IMR-90 (cell line): ENCODE measurements at regions not wholly inside any gene's neighbourhood (a gene's known extent, or its start where the extent isn't known, plus 50 kb on each side); places are given as distances from the start of the nearest gene placed in this dataset.

ENCODE experiments used
- ATAC-seq: fragments of 200-7000 bp; cut with Tn5 transposase; 2 replicates; pipeline ENCODE4 v1.9.1; 2020; ENCODE audit warnings: low read depth, mild to moderate bottlenecking, moderate library complexity
- BruUV-seq: library from RNA; stranded (reverse); fragments of 400-500 nt; replicated peaks from 2 replicates; lab custom pipeline; 2021; lab: Mats Ljungman, UMichigan
- CTCF ChIA-PET: fragments of 300-600 bp; formaldehyde crosslinking; extraction: SDS; loops from one replicate; lab custom pipeline; 2021; ENCODE audit warnings: antibody characterized with exemption; lab: Yijun Ruan, JAX
- POLR2A ChIA-PET: fragments of 300-600 bp; sonication (Branson Sonifier 250); formaldehyde crosslinking; loops from one replicate; lab custom pipeline; 2022; ENCODE audit warnings: antibody characterized with exemption; ENCODE audit not compliant: unreplicated experiment; lab: Charles Lee
- DNase-seq: peaks from one replicate; pipeline ENCODE4 v3.0.0; 2013
- H2AFZ ChIP-seq: replicated peaks from 2 replicates; pipeline ENCODE3; 2013; ENCODE audit warnings: low read length, mild to moderate bottlenecking; ENCODE audit not compliant: poor library complexity
- H2AK5ac ChIP-seq: 2 replicates; pipeline ENCODE4 v1.6.1; 2013; ENCODE audit warnings: low read depth, low read length, inconsistent platforms
- H2AK9ac ChIP-seq: replicated peaks from 2 replicates; pipeline ENCODE3; 2013; ENCODE audit warnings: mild to moderate bottlenecking, low read depth, low read length, moderate library complexity; ENCODE audit not compliant: poor library complexity
- H2BK120ac ChIP-seq: 2 replicates; pipeline ENCODE4 v1.6.1; 2013; ENCODE audit warnings: low read depth, low read length, inconsistent platforms
- H2BK15ac ChIP-seq: 3 replicates; pipeline ENCODE4 v1.6.1; 2013; ENCODE audit warnings: low read depth, low read length, inconsistent platforms
- H2BK20ac ChIP-seq: 2 replicates; pipeline ENCODE4 v1.6.1; 2013; ENCODE audit warnings: low read depth, mild to moderate bottlenecking, inconsistent platforms, low read length, moderate library complexity
- H2BK5ac ChIP-seq: 2 replicates; pipeline ENCODE4 v1.6.1; 2013; ENCODE audit warnings: mild to moderate bottlenecking, low read depth, low read length, inconsistent platforms; ENCODE audit not compliant: poor library complexity, severe bottlenecking
- H3K14ac ChIP-seq: replicated peaks from 2 replicates; pipeline ENCODE4 v1.6.1; 2013; ENCODE audit warnings: low read depth, low read length, inconsistent platforms
- H3K18ac ChIP-seq: 2 replicates; pipeline ENCODE4 v1.6.1; 2013; ENCODE audit warnings: low read depth, low read length, control low read depth
- H3K23ac ChIP-seq: 2 replicates; pipeline ENCODE4 v1.6.1; 2013; ENCODE audit warnings: low read depth, low read length, inconsistent platforms
- H3K27ac ChIP-seq: 2 replicates; pipeline ENCODE4 v1.5.1; 2013; ENCODE audit warnings: mild to moderate bottlenecking, control low read depth, low read length; ENCODE audit not compliant: insufficient read depth
- H3K27me3 ChIP-seq: 2 replicates; pipeline ENCODE4 v1.6.1; 2013; ENCODE audit warnings: low read length; ENCODE audit not compliant: control insufficient read depth, insufficient read depth
- H3K36me3 ChIP-seq: 2 replicates; pipeline ENCODE4 v1.6.1; 2013; ENCODE audit warnings: low read length, mixed read lengths; ENCODE audit not compliant: control insufficient read depth, insufficient read depth
- H3K4ac ChIP-seq: 2 replicates; pipeline ENCODE4 v1.6.1; 2013; ENCODE audit warnings: low read depth, low read length, inconsistent platforms
- H3K4me1 ChIP-seq: 2 replicates; pipeline ENCODE4 v1.6.1; 2013; ENCODE audit warnings: low read length, mixed read lengths; ENCODE audit not compliant: control insufficient read depth, insufficient read depth
- H3K4me2 ChIP-seq: 2 replicates; pipeline ENCODE4 v1.6.1; 2013; ENCODE audit warnings: low read depth, mild to moderate bottlenecking, control low read depth, low read length, moderate library complexity
- H3K4me3 ChIP-seq: 2 replicates; pipeline ENCODE4 v1.5.1; 2013; ENCODE audit warnings: low read depth, mild to moderate bottlenecking, control low read depth, low read length, moderate library complexity; ENCODE audit not compliant: insufficient read depth
- H3K56ac ChIP-seq: 2 replicates; pipeline ENCODE4 v1.6.1; 2013; ENCODE audit warnings: low read length, inconsistent platforms; ENCODE audit not compliant: insufficient read depth; ENCODE audit errors: extremely low read depth
- H3K79me1 ChIP-seq, 2 experiments: 2 replicates each; pipeline ENCODE4 v1.6.1; 2013; ENCODE audit warnings: low read length in 2 of 2, inconsistent platforms in 1 of 2, low read depth in 1 of 2
- H3K9ac ChIP-seq: 2 replicates; pipeline ENCODE4 v1.6.1; 2013; ENCODE audit warnings: low read depth, low read length, control low read depth
- H3K9me1 ChIP-seq: 2 replicates; pipeline ENCODE4 v1.6.1; 2013; ENCODE audit warnings: low read length, inconsistent platforms; ENCODE audit not compliant: insufficient read depth
- H3K9me3 ChIP-seq: 2 replicates; pipeline ENCODE4 v1.6.1; 2013; ENCODE audit warnings: low read length; ENCODE audit not compliant: control insufficient read depth, insufficient read depth
- H4K20me1 ChIP-seq: 2 replicates; pipeline ENCODE4 v1.6.1; 2013; ENCODE audit warnings: low read length, inconsistent platforms; ENCODE audit not compliant: insufficient read depth
- H4K5ac ChIP-seq: 2 replicates; pipeline ENCODE4 v1.6.1; 2013; ENCODE audit warnings: mild to moderate bottlenecking, low read depth, low read length, control low read depth
- H4K8ac ChIP-seq, 2 experiments: 2 replicates each; pipeline ENCODE4 v1.6.1; 2013; ENCODE audit warnings: low read depth in 2 of 2, low read length in 2 of 2, control low read depth in 1 of 2, inconsistent platforms in 1 of 2
- H4K91ac ChIP-seq: 2 replicates; pipeline ENCODE4 v1.6.1; 2013; ENCODE audit warnings: low read depth, low read length, inconsistent platforms; ENCODE audit not compliant: insufficient read depth
- BHLHE40 ChIP-seq: fragments of 150-350 bp; IDR thresholded peaks from 2 replicates; pipeline ENCODE4 v1.6.1; 2016; ENCODE audit warnings: mild to moderate bottlenecking, low read depth, low read length
- CEBPB ChIP-seq: IDR thresholded peaks from 2 replicates; pipeline ENCODE4 v1.6.1; 2012; ENCODE audit warnings: low read depth, low read length, improper control_type of control experiment
- CHD1 ChIP-seq: IDR thresholded peaks from 2 replicates; pipeline ENCODE4 v1.6.1; 2012; ENCODE audit warnings: low read depth, low read length, improper control_type of control experiment
- FOS ChIP-seq: fragments of 150-350 bp; IDR thresholded peaks from 2 replicates; pipeline ENCODE4 v1.6.1; 2016; ENCODE audit warnings: low read depth, low read length
- MAFK ChIP-seq: IDR thresholded peaks from 2 replicates; pipeline ENCODE4 v1.6.1; 2012; ENCODE audit warnings: low read depth, low read length, improper control_type of control experiment
- MAZ ChIP-seq: IDR thresholded peaks from 2 replicates; pipeline ENCODE4 v1.6.1; 2012; ENCODE audit warnings: low read depth, mild to moderate bottlenecking, low read length, improper control_type of control experiment, moderate library complexity, borderline replicate concordance
- MXI1 ChIP-seq: IDR thresholded peaks from 2 replicates; pipeline ENCODE4 v1.6.1; 2012; ENCODE audit warnings: low read depth, mild to moderate bottlenecking, low read length, moderate library complexity, borderline replicate concordance
- NFE2L2 ChIP-seq: fragments of 150-350 bp; IDR thresholded peaks from 2 replicates; pipeline ENCODE4 v1.6.1; 2016; ENCODE audit warnings: low read depth, mild to moderate bottlenecking, low read length
- POLR2A ChIP-seq: IDR thresholded peaks from 2 replicates; pipeline ENCODE4 v1.6.1; 2012; ENCODE audit warnings: mild to moderate bottlenecking, low read depth, low read length
- RAD21 ChIP-seq: IDR thresholded peaks from 2 replicates; pipeline ENCODE4 v1.6.1; 2012; ENCODE audit warnings: low read length, improper control_type of control experiment
- RCOR1 ChIP-seq: IDR thresholded peaks from 2 replicates; pipeline ENCODE4 v1.6.1; 2012; ENCODE audit warnings: mild to moderate bottlenecking, low read length, improper control_type of control experiment; ENCODE audit not compliant: insufficient replicate concordance
- RFX5 ChIP-seq: IDR thresholded peaks from 2 replicates; pipeline ENCODE4 v1.8.0; 2012; ENCODE audit warnings: low read depth, mild to moderate bottlenecking, low read length, moderate library complexity
- SMC3 ChIP-seq: fragments of 150-350 bp; IDR thresholded peaks from 2 replicates; pipeline ENCODE4 v1.6.1; 2016; ENCODE audit warnings: low read depth, mild to moderate bottlenecking, antibody characterized with exemption, low read length, moderate library complexity
- whole genome bisulfite sequencing, 2 experiments: methylation state at CpG; one replicate each; pipeline versions ENCODE4 v1.1.5 to v1.1.7; 2013; ENCODE audit warnings: missing lambda C conversion rate in 2 of 2; ENCODE audit not compliant: insufficient read length in 1 of 2; ENCODE audit errors: extremely low coverage in 2 of 2; 5-methylcytosine and 5-hydroxymethylcytosine counted together
- dilution Hi-C: fragments of 300-500 bp; cut with HindIII; formaldehyde crosslinking; loops from one replicate; pipeline ENCODE4 v1.14.3; 2018; ENCODE audit warnings: low sequenced_read_pairs; ENCODE audit not compliant: unreplicated experiment
- in situ Hi-C: fragments of 300-500 bp; cut with MboI; formaldehyde crosslinking; loops from 3 replicates; pipeline ENCODE4 v1.14.3; 2019; ENCODE audit warnings: low sequenced_read_pairs, inconsistent platforms, mixed read lengths
- intact Hi-C: fragments of 100-400 bp; cut with micrococcal nuclease; formaldehyde crosslinking; loops from 2 replicates; pipeline ENCODE4 v1.10.0; 2022
- TF ChIP-seq, protein P1 (sequence below): fragments of 150-350 bp; IDR thresholded peaks from 2 replicates; pipeline ENCODE4 v1.6.1; 2016; ENCODE audit warnings: low read depth, mild to moderate bottlenecking, low read length, moderate library complexity, borderline replicate concordance
- TF ChIP-seq, protein P2 (sequence below): fragments of 150-350 bp; IDR thresholded peaks from 2 replicates; pipeline ENCODE4 v1.6.1; 2017; ENCODE audit warnings: mild to moderate bottlenecking, antibody characterized with exemption, low read length, low read depth
- TF ChIP-seq, protein P3 (sequence below): conservative IDR thresholded peaks from 2 replicates; pipeline ENCODE4 v1.5.1; 2012; ENCODE audit warnings: mild to moderate bottlenecking, low read depth, low read length, improper control_type of control experiment

DNA sequence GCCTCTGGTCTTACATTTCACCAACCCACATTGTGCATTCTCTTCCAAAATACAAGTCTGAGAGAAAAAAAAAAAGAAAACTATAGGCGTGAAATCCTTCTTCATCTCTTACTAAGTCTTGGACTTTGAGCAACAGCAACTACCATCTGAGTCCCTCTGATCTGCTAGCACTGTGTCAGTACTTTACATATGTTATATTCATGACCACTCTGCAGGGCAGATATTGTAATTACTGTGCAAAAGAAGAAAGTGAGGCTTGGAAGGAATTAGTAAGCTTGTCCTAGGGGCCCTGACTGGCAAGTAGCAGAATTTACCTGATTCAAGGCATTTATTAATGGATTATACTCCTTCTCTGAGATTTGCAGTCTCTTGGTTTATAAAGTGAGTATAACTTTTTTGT lies 52.7 kb upstream of the EED start:
- Histone ChIP-seq H3K23ac (no peak overlapping the region), H3K27ac (no peak overlapping the region), H3K27me3 (no peaks in the 10 kb centered on the region), H2AFZ (no peak overlapping the region), H2BK120ac (no peak overlapping the region), H3K79me1 (peaks cover 4 to 7% of the 10 kb centered on the region in 2 experiments; a peak in 2 of 4 replicates), H3K9ac (no peak overlapping the region), H4K91ac (no peak overlapping the region), H4K20me1 (no peaks in the 10 kb centered on the region), H3K36me3 (no peaks in the 10 kb centered on the region), H3K9me1 (no peaks in the 10 kb centered on the region), H3K14ac (no peak overlapping the region), H3K4ac (no peak overlapping the region), H3K9me3 (no peaks in the 10 kb centered on the region), H3K4me2 (no peak overlapping the region), H2BK20ac (no peak overlapping the region), H2AK5ac (no peak overlapping the region), H3K4me1 (peaks cover 4% of the 10 kb centered on the region; the same call in 1 of the 2 replicates), H2BK15ac (no peak overlapping the region), H2BK5ac (no peak overlapping the region), H4K5ac (no peak overlapping the region), H4K8ac (no peak overlapping the region), H3K56ac (no peak overlapping the region), H2AK9ac (no peak overlapping the region), H3K18ac (no peak overlapping the region), H3K4me3 (no peak overlapping the region)
- TF ChIP-seq MAZ (no peak), NFE2L2 (no peak), MAFK (no peak), CHD1 (no peak), RFX5 (no peak), RAD21 (no peak), BHLHE40 (no peak), RCOR1 (no peak), FOS (no peak), POLR2A (no peak), SMC3 (no peak), MXI1 (no peak), CEBPB (no peak)
- TF ChIP-seq, protein P1, sequence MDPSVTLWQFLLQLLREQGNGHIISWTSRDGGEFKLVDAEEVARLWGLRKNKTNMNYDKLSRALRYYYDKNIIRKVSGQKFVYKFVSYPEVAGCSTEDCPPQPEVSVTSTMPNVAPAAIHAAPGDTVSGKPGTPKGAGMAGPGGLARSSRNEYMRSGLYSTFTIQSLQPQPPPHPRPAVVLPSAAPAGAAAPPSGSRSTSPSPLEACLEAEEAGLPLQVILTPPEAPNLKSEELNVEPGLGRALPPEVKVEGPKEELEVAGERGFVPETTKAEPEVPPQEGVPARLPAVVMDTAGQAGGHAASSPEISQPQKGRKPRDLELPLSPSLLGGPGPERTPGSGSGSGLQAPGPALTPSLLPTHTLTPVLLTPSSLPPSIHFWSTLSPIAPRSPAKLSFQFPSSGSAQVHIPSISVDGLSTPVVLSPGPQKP, result no peak
- TF ChIP-seq, protein P2, sequence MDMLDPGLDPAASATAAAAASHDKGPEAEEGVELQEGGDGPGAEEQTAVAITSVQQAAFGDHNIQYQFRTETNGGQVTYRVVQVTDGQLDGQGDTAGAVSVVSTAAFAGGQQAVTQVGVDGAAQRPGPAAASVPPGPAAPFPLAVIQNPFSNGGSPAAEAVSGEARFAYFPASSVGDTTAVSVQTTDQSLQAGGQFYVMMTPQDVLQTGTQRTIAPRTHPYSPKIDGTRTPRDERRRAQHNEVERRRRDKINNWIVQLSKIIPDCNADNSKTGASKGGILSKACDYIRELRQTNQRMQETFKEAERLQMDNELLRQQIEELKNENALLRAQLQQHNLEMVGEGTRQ, result no peak
- TF ChIP-seq, protein P3, sequence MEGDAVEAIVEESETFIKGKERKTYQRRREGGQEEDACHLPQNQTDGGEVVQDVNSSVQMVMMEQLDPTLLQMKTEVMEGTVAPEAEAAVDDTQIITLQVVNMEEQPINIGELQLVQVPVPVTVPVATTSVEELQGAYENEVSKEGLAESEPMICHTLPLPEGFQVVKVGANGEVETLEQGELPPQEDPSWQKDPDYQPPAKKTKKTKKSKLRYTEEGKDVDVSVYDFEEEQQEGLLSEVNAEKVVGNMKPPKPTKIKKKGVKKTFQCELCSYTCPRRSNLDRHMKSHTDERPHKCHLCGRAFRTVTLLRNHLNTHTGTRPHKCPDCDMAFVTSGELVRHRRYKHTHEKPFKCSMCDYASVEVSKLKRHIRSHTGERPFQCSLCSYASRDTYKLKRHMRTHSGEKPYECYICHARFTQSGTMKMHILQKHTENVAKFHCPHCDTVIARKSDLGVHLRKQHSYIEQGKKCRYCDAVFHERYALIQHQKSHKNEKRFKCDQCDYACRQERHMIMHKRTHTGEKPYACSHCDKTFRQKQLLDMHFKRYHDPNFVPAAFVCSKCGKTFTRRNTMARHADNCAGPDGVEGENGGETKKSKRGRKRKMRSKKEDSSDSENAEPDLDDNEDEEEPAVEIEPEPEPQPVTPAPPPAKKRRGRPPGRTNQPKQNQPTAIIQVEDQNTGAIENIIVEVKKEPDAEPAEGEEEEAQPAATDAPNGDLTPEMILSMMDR, result no peak
- ATAC-seq, result no peak
- CTCF ChIA-PET, result no interaction called here
- no peak for DNase-seq
- POLR2A ChIA-PET, result no interaction called here
- no CpG with 5 or more reads among the region's 1 CpG for WGBS, 2 experiments
- in situ Hi-C loops (no loop called here), intact Hi-C loops (no loop called here), dilution Hi-C loops (no loop called here)
- no TSS peak for BruUV-seq
